Heart left ventricle (tissue), 16 donors: ENCODE measurements at regions not wholly inside any gene's neighbourhood (a gene's known extent, or its start where the extent isn't known, plus 50 kb on each side); places are given as distances from the start of the nearest gene placed in this dataset.

ENCODE experiments used
- ATAC-seq, 4 donors: fragments of 200-7000 bp; cut with Tn5 transposase; one replicate each; pipeline ENCODE4 v1.9.1; 2020 to 2022; ENCODE audit warnings: moderate library complexity in 4 of 4, mild to moderate bottlenecking in 3 of 4, moderate number of reproducible peaks in 1 of 4
- DNase-seq, 5 donors: peaks; one replicate each; pipeline ENCODE4 v3.0.0-alpha.2; 2020
- H3K27ac ChIP-seq, 12 donors: fragments of 200-600 bp; sonication (generic) in 4 of 12; one replicate each; pipeline versions ENCODE4 v1.5.0 to v1.8.0; 2016 to 2022; ENCODE audit warnings: mild to moderate bottlenecking in 2 of 12
- H3K27me3 ChIP-seq, 9 donors: fragments of 200-600 bp; sonication (generic) in 2 of 9; one replicate each; pipeline versions ENCODE4 v1.5.1 to v1.8.0; 2016 to 2022; ENCODE audit warnings: mild to moderate bottlenecking in 3 of 9
- H3K36me3 ChIP-seq, 9 donors: fragments of 200-600 bp; sonication (generic) in 2 of 9; one replicate each; pipeline versions ENCODE4 v1.5.0 to v1.8.0; 2018 to 2022; ENCODE audit warnings: mild to moderate bottlenecking in 2 of 9
- H3K4me1 ChIP-seq, 12 donors: fragments of 200-600 bp; sonication (generic) in 4 of 12; one replicate each; pipeline versions ENCODE4 v1.5.0 to v1.8.0; 2016 to 2022; ENCODE audit warnings: mild to moderate bottlenecking in 3 of 12
- H3K4me3 ChIP-seq, 12 donors: fragments of 200-600 bp; sonication (generic) in 4 of 12; one replicate each; pipeline versions ENCODE4 v1.5.0 to v1.8.0; 2017 to 2022; ENCODE audit warnings: mild to moderate bottlenecking in 9 of 12, moderate library complexity in 4 of 12
- H3K9me3 ChIP-seq, 12 donors: fragments of 200-600 bp; sonication (generic) in 4 of 12; one replicate each; pipeline versions ENCODE4 v1.5.0 to v1.8.0; 2016 to 2022; ENCODE audit warnings: mild to moderate bottlenecking in 1 of 12
- POLR2A ChIP-seq, 2 donors: fragments of 450-650 bp; IDR thresholded peaks; one replicate each; pipeline ENCODE4 v1.6.1; 2017; ENCODE audit warnings: antibody characterized with exemption in 2 of 2, mild to moderate bottlenecking in 2 of 2, moderate library complexity in 2 of 2
- WGBS, 4 donors: extraction: QIAGEN DNeasy Blood & Tissue Kit in 2 of 4; methylation state at CpG; one replicate each; pipeline versions ENCODE4 v1.1.5 to v1.1.7; 2013 to 2018; 5-methylcytosine and 5-hydroxymethylcytosine counted together
- intact Hi-C, 10 donors: fragments of 100-400 bp; cut with DNase I; formaldehyde crosslinking; loops; one replicate each; pipeline versions ENCODE4 v1.11.1 to v1.14.2; 2022
- TF ChIP-seq, protein P1 (sequence below), 12 donors: fragments of 200-600 bp; sonication (generic) in 4 of 12; IDR thresholded peaks; one replicate each; pipeline versions ENCODE4 v1.5.0 to v1.8.0; 2018 to 2022; ENCODE audit warnings: antibody characterized with exemption in 12 of 12, mild to moderate bottlenecking in 5 of 12
- donor health status: ischemic (EF 13 %, LVEDD 7.1; RV severe dilation, severe dysfunction).
- donor health status: healthy with polysubstance abuse.
- donor health status: DM: no; HTN: yes; CAD: no.
- donor health status: DM: no; HTN: no; CAD: no.
- donor health status: ischemic (EF 25% LVEDD 6.9; RV normal size, moderate dysfunction).
- donor health status: ischemic (EF 25% LVEDD 5.7; RV mildly dilated, moderate dysfunction).
- donor health status: healthy.
- donor health status: DM: yes; HTN: yes; CAD: no.
- donor health status: ischemic (EF 35%, LVEDD 5.7; RV mildly dilated, moderate dysfunction).
- donor health status: nonischemic (EF 11% LVEDD 7.7; RV severe dilation, severe dysfunction).
- donor health status: DM: yes; HTN: yes; CAD: no.
- donor health status: PGD.
- donor health status: ischemic (EF 29% LVEDD 5.4; RV normal size, mild dysfunction).
- donor health status: nonischemic (EF 23%, LVEDD 6.1; RV moderate dilation, normal function).

DNA sequence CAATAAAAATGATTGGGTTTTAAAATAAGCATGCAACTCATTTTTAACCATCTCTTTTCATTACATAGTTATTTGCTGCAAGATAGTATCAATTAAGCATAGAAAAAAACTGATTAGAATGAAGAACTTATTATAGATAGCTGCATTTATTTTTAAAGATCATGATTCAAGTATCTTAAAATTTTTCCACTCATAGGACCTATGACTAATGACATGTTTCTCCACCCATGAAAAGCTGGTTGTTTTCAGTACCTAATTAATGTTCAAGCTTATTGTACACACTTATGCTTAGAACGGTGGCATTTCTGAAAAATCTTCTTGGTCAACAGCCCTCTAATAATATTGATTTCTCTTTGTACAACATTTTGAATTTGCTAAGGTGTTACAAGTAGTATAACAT is 193.5 kb upstream of the PITX2 start:
- Histone ChIP-seq H3K36me3 (no peaks in the 10 kb centered on the region), H3K27ac (no peak overlapping the region), H3K4me3 (no peak overlapping the region), H3K27me3 (no peaks in the 10 kb centered on the region), H3K9me3 (no peaks in the 10 kb centered on the region), H3K4me1 (no peaks in the 10 kb centered on the region)
- intact Hi-C loops: no loop called here
- WGBS, 4 donors: 76 to 90% (median 80%) methylated on average over 1 of the region's 1 CpG
- ATAC-seq (no peak), DNase-seq (no peak)
- TF ChIP-seq, protein P1, sequence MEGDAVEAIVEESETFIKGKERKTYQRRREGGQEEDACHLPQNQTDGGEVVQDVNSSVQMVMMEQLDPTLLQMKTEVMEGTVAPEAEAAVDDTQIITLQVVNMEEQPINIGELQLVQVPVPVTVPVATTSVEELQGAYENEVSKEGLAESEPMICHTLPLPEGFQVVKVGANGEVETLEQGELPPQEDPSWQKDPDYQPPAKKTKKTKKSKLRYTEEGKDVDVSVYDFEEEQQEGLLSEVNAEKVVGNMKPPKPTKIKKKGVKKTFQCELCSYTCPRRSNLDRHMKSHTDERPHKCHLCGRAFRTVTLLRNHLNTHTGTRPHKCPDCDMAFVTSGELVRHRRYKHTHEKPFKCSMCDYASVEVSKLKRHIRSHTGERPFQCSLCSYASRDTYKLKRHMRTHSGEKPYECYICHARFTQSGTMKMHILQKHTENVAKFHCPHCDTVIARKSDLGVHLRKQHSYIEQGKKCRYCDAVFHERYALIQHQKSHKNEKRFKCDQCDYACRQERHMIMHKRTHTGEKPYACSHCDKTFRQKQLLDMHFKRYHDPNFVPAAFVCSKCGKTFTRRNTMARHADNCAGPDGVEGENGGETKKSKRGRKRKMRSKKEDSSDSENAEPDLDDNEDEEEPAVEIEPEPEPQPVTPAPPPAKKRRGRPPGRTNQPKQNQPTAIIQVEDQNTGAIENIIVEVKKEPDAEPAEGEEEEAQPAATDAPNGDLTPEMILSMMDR (IDR thresholded peaks at IDR 0.05): no peak
- TF ChIP-seq POLR2A (IDR thresholded peaks at IDR 0.05): no peak

DNA sequence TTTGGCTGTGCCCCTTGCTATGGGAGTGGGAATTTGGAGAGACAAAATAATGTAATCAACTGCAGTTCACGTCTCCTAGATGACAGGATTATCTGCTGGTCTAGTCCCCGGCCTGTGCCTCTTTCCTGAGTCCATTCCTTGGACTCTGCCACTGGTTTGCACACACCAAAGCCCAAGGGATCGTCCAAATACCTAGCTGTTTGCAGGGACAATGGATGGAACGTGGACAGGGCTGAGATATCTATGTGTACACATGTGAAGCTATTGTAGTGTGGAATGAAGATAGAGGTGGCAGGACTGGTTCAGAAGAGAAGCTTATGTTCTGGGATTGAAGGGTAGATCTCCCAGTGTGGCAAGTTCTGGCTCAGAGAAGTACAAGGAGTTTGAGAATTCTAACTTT is 198.3 kb upstream of the PITX2 start:
- no peak for TF ChIP-seq POLR2A (IDR thresholded peaks at IDR 0.05)
- TF ChIP-seq, protein P1 (IDR thresholded peaks at IDR 0.05): no peak
- Histone ChIP-seq H3K4me3 (no peak overlapping the region), H3K9me3 (no peaks in the 10 kb centered on the region), H3K4me1 (no peaks in the 10 kb centered on the region), H3K27me3 (no peaks in the 10 kb centered on the region), H3K27ac (no peak overlapping the region), H3K36me3 (no peaks in the 10 kb centered on the region)
- DNase-seq: no peak
- 53 to 64% (median 58%) methylated on average over 4 of the region's 4 CpGs for WGBS, 4 donors
- intact Hi-C loops: no loop called here
- ATAC-seq: no peak

DNA sequence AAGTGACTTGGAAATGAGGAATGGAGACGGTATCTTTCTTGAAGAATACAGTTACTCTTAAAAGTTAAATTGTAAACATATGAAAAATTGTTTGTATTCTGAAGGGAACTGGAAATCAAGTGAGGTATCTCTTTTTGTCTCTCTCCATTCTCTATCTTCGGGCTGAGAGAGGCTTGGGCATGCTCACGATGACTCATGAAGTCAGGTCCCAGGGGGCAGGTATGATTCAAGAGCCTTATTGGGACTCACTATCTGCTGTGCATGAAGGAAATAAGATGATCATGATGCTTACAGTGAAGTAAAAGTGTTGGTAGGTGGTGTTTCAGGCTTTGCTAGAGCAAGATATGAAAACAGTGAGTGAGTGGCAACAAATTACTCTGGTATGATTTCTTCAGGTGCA is 200.4 kb upstream of the PITX2 start:
- Histone ChIP-seq H3K4me3 (no peak overlapping the region), H3K36me3 (no peaks in the 10 kb centered on the region), H3K27ac (no peak overlapping the region), H3K9me3 (no peaks in the 10 kb centered on the region), H3K4me1 (no peaks in the 10 kb centered on the region), H3K27me3 (no peaks in the 10 kb centered on the region)
- DNase-seq (no peak), ATAC-seq (no peak)
- no peak for TF ChIP-seq POLR2A (IDR thresholded peaks at IDR 0.05)
- TF ChIP-seq, protein P1 (IDR thresholded peaks at IDR 0.05): no peak
- intact Hi-C loops: no loop called here
- 74 to 80% (median 76%) methylated on average over 3 of the region's 3 CpGs for WGBS, 4 donors

DNA sequence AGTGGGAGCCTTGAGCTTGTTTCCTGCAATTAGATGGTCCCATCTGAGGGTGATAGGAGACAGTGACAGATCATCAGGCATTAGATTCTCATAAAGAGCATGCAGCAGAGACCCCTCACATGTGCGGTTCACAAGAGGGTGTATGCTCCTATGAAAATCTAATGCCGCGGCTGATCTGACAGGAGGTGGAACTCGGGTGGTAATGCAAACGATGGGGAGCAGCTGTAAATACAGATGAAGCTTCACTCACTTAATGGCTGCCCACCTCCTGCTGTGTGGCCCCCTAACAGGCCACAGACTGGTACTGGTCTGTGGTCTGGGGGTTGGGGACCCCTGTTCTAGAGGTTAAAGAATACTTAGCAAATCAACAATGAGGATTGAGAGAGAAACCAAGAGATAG is 201.5 kb upstream of the PITX2 start:
- no peak for TF ChIP-seq POLR2A (IDR thresholded peaks at IDR 0.05)
- TF ChIP-seq, protein P1 (IDR thresholded peaks at IDR 0.05): no peak
- H3K36me3 ChIP-seq: no peaks in the 10 kb centered on the region
- no peak overlapping the region for H3K4me3 ChIP-seq
- WGBS, 4 donors: 88 to 95% (median 89%) methylated on average over 5 of the region's 5 CpGs
- H3K9me3 ChIP-seq: peaks cover 0 to 8% (median 0%) of the 10 kb centered on the region in 12 donors
- H3K4me1 ChIP-seq: no peaks in the 10 kb centered on the region
- intact Hi-C loops: no loop called here
- ATAC-seq: no peak
- no peaks in the 10 kb centered on the region for H3K27me3 ChIP-seq
- no peak for DNase-seq
- H3K27ac ChIP-seq: no peak overlapping the region
